ENCODE measurements at regions not wholly inside any gene's neighbourhood (a gene's known extent, or its start where the extent isn't known, plus 50 kb on each side); places are given as distances from the start of the nearest gene placed in this dataset.

- intact Hi-C loops (cut with micrococcal nuclease; ENCODE audit: unreplicated experiment): no loop called here
- ChIA-PET POLR2A (no interaction called here), CTCF (no interaction called here)
- H3K4me1 ChIP-seq: no peaks in the 10 kb centered on the region
- H3K4me1 Mint-ChIP-seq (ENCODE audit: low read depth, unreplicated experiment): peaks cover 6% of the 10 kb centered on the region
- H3K27ac Mint-ChIP-seq (ENCODE audit: unreplicated experiment): no peak overlapping the region
- H3K36me3 ChIP-seq (ENCODE audit: control insufficient read depth, insufficient read depth, low read length): no peaks in the 10 kb centered on the region
- peaks cover 7% of the 10 kb centered on the region for H3K9me3 Mint-ChIP-seq (ENCODE audit: unreplicated experiment)
- H3K4me3 ChIP-seq (ENCODE audit: low read depth, low read length): no peak overlapping the region
- H3K9me3 ChIP-seq: peaks cover 6% of the 10 kb centered on the region
- TF ChIP-seq CTCF (IDR thresholded peaks at IDR 0.05; ENCODE audit: insufficient read depth in 1 of 2, low read depth in 1 of 2, low read length in 1 of 2, severe bottlenecking in 1 of 2, unreplicated experiment in 1 of 2): no peak
- H3K4me3 Mint-ChIP-seq (ENCODE audit: unreplicated experiment): no peak overlapping the region
- no peak for DNase-seq
- H3K27me3 ChIP-seq (replicated peaks; ENCODE audit: control insufficient read depth, insufficient read depth, low read length): no peaks in the 10 kb centered on the region
- BruUV-seq (replicated peaks): no TSS peak
- H3K36me3 Mint-ChIP-seq (ENCODE audit: insufficient read depth, unreplicated experiment): no peaks in the 10 kb centered on the region
- no peaks in the 10 kb centered on the region for H3K27me3 Mint-ChIP-seq (ENCODE audit: insufficient read depth, unreplicated experiment)
Measured at GRCh38 chr10:8453587-8453986, 399.1 kb downstream of the GATA3 start.

- no peaks in the 10 kb centered on the region for H3K4me1 ChIP-seq
- H3K9me3 Mint-ChIP-seq (ENCODE audit: unreplicated experiment): peaks cover 7% of the 10 kb centered on the region
- H3K4me3 Mint-ChIP-seq (ENCODE audit: unreplicated experiment): no peak overlapping the region
- no peak for DNase-seq
- no TSS peak for BruUV-seq (replicated peaks)
- H3K36me3 Mint-ChIP-seq (ENCODE audit: insufficient read depth, unreplicated experiment): no peaks in the 10 kb centered on the region
- no peak for TF ChIP-seq CTCF (IDR thresholded peaks at IDR 0.05; ENCODE audit: insufficient read depth in 1 of 2, low read depth in 1 of 2, low read length in 1 of 2, severe bottlenecking in 1 of 2, unreplicated experiment in 1 of 2)
- H3K27ac Mint-ChIP-seq (ENCODE audit: unreplicated experiment): no peak overlapping the region
- H3K27me3 Mint-ChIP-seq (ENCODE audit: insufficient read depth, unreplicated experiment): no peaks in the 10 kb centered on the region
- H3K9me3 ChIP-seq: peaks cover 6% of the 10 kb centered on the region
- no peaks in the 10 kb centered on the region for H3K36me3 ChIP-seq (ENCODE audit: control insufficient read depth, insufficient read depth, low read length)
- H3K27me3 ChIP-seq (replicated peaks; ENCODE audit: control insufficient read depth, insufficient read depth, low read length): no peaks in the 10 kb centered on the region
- H3K4me1 Mint-ChIP-seq (ENCODE audit: low read depth, unreplicated experiment): peaks cover 6% of the 10 kb centered on the region
- ChIA-PET CTCF (no interaction called here), POLR2A (no interaction called here)
- no peak overlapping the region for H3K4me3 ChIP-seq (ENCODE audit: low read depth, low read length)
- intact Hi-C loops (cut with micrococcal nuclease; ENCODE audit: unreplicated experiment): no loop called here
Measured at GRCh38 chr10:8454357-8454756, 399.9 kb downstream of the GATA3 start.

- ChIA-PET CTCF (no interaction called here), POLR2A (no interaction called here)
- Histone ChIP-seq H3K4me3 (ENCODE audit: low read depth, low read length) (no peak overlapping the region), H3K36me3 (ENCODE audit: control insufficient read depth, insufficient read depth, low read length) (no peaks in the 10 kb centered on the region), H3K9me3 (peaks cover 6% of the 10 kb centered on the region), H3K27me3 (replicated peaks; ENCODE audit: control insufficient read depth, insufficient read depth, low read length) (no peaks in the 10 kb centered on the region), H3K4me1 (no peaks in the 10 kb centered on the region)
- Mint-ChIP-seq H3K36me3 (ENCODE audit: insufficient read depth, unreplicated experiment) (no peaks in the 10 kb centered on the region), H3K27ac (ENCODE audit: unreplicated experiment) (no peak overlapping the region), H3K27me3 (ENCODE audit: insufficient read depth, unreplicated experiment) (no peaks in the 10 kb centered on the region), H3K4me1 (ENCODE audit: low read depth, unreplicated experiment) (peaks cover 6% of the 10 kb centered on the region), H3K4me3 (ENCODE audit: unreplicated experiment) (no peak overlapping the region), H3K9me3 (ENCODE audit: unreplicated experiment) (peaks cover 7% of the 10 kb centered on the region)
- intact Hi-C loops (cut with micrococcal nuclease; ENCODE audit: unreplicated experiment): no loop called here
- no peak for TF ChIP-seq CTCF (IDR thresholded peaks at IDR 0.05; ENCODE audit: insufficient read depth in 1 of 2, low read depth in 1 of 2, low read length in 1 of 2, severe bottlenecking in 1 of 2, unreplicated experiment in 1 of 2)
- BruUV-seq (replicated peaks): no TSS peak
- no peak for DNase-seq
Measured at GRCh38 chr10:8455181-8455580, 400.7 kb downstream of the GATA3 start.
